Thymus (tissue), 11 donors: ENCODE measurements at regions not wholly inside any gene's neighbourhood (a gene's known extent, or its start where the extent isn't known, plus 50 kb on each side); places are given as distances from the start of the nearest gene placed in this dataset.

Experiments used
- DNase-seq, 9 donors: peaks; one replicate each; pipeline ENCODE4 v3.0.0-alpha.2; 2013; ENCODE audit warnings: low spot score in 9 of 9, low read depth in 6 of 9, missing footprints in 1 of 9
- H3K27ac ChIP-seq, 2 donors: one replicate each; pipeline ENCODE4 v1.5.1; 2013; ENCODE audit warnings: control low read depth in 1 of 2, low read depth in 1 of 2, low read length in 1 of 2, mild to moderate bottlenecking in 1 of 2, moderate library complexity in 1 of 2
- H3K27me3 ChIP-seq, 2 donors: one replicate each; pipeline ENCODE4 v1.5.1; 2013; ENCODE audit warnings: low read length in 1 of 2; ENCODE audit not compliant: control insufficient read depth in 2 of 2, insufficient read depth in 1 of 2
- H3K36me3 ChIP-seq, 2 donors: one replicate each; pipeline ENCODE4 v1.5.1; 2013; ENCODE audit warnings: low read length in 1 of 2, mild to moderate bottlenecking in 1 of 2, moderate library complexity in 1 of 2; ENCODE audit not compliant: control insufficient read depth in 2 of 2, insufficient read depth in 2 of 2
- H3K4me1 ChIP-seq, 2 donors: one replicate each; pipeline ENCODE4 v1.5.1; 2013; ENCODE audit warnings: low read length in 2 of 2; ENCODE audit not compliant: control insufficient read depth in 2 of 2, insufficient read depth in 2 of 2
- H3K4me3 ChIP-seq, 2 donors: one replicate each; pipeline ENCODE4 v1.5.1; 2013; ENCODE audit warnings: low read length in 2 of 2, control low read depth in 1 of 2, mild to moderate bottlenecking in 1 of 2
- H3K9me3 ChIP-seq, 2 donors: one replicate each; pipeline ENCODE4 v1.5.1; 2013; ENCODE audit warnings: low read length in 1 of 2, mild to moderate bottlenecking in 1 of 2; ENCODE audit not compliant: control insufficient read depth in 2 of 2, insufficient read depth in 1 of 2
- WGBS: extraction: QIAGEN DNeasy Blood & Tissue Kit; methylation state at CpG from one replicate; pipeline ENCODE4 v1.1.7; 2013; 5-methylcytosine and 5-hydroxymethylcytosine counted together
- donor health status: healthy.

DNA sequence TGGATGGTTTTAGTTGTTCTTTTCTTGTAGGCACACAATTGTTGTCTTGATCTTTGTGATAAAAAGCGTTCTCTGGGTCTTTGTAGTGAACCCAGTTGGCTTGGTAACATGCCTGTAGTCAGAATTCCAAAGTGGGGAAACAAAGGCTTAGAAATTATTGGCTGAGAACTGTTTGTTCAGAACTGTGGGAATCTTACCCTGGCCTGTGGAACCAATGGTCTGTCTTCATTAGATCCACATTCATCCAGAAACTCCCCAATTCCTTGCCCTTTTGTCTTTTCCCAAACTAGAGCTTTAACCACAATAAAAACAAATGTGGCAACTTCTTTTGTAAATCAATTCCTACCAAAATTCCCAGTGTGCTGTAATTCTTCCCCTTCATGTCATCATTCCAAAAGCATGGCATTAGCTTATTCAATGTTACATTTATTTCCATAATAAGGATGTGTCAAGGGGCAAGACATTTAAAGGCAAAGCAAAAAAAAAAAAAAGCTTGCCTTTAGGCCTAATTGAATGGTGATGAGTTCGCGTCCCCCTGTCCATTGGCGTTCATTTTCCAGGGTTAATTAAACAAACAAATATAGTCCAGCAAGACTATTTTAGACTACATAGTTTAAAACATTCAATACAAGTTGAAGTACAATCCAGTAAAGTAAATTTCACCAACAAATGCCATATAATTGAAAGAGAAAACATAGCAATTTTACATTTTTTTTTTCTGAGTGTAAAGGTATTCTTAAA lies 249.8 kb upstream of the ZNF608 start:
- Histone ChIP-seq H3K4me3 (no peak overlapping the region), H3K36me3 (no peaks in the 10 kb centered on the region), H3K4me1 (no peaks in the 10 kb centered on the region), H3K27me3 (no peaks in the 10 kb centered on the region), H3K9me3 (no peaks in the 10 kb centered on the region), H3K27ac (no peak overlapping the region)
- no peak for DNase-seq
- WGBS: 96% methylated on average over 4 of the region's 4 CpGs

DNA sequence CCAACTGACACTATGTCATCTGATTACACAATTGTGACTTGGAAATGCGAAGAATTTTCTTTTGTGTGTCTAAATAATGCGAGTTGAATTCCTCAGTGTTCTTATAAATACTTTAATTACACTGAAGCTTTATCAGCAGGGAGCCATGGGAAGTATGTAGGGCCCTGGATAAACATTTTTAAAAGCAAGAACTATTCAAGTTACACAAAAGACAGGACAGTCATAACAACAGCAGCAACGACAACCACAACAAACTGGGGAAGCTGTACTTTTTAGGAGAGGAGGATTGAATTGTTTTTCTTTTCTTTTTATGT lies 250.3 kb upstream of the ZNF608 start:
- H3K27me3 ChIP-seq: no peaks in the 10 kb centered on the region
- no peaks in the 10 kb centered on the region for H3K4me1 ChIP-seq
- H3K36me3 ChIP-seq: no peaks in the 10 kb centered on the region
- no peak overlapping the region for H3K4me3 ChIP-seq
- no peak for DNase-seq
- no peak overlapping the region for H3K27ac ChIP-seq
- 96% methylated on average over 3 of the region's 3 CpGs for WGBS
- no peaks in the 10 kb centered on the region for H3K9me3 ChIP-seq

DNA sequence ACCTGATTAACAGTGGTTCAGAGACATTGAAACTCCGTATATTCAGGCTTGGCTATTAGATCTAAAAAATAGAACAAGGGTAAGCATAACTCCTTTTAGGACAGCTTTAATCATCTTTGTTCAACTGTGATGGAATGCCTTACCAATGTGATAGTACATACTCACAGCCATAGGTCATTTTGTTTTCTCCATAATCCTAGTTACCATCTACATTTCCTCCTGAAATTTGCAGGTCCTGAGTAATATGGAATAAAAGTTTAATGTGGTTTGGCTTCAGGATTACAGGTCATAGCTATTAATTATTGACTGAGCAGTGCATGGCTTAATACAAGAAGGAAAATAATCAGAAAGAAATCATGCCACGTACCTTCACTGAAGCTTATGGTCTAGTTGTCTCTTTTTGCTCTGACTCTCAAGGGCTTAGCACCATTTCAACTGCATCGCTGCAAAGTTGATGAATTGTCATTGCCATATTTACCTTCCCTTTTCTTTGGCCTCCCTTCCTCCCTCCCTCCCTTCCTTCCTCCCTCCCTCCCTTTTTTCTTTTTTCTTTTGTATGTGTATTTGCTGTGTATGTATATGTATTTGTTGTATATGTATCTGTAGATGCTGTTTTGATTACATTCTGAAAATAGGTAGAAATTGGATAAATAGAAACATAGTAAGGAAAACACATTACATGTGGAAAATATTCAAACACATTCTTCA lies 250.9 kb upstream of the ZNF608 start:
- Histone ChIP-seq H3K9me3 (no peaks in the 10 kb centered on the region), H3K27ac (no peak overlapping the region), H3K27me3 (no peaks in the 10 kb centered on the region), H3K4me1 (no peaks in the 10 kb centered on the region), H3K4me3 (no peak overlapping the region), H3K36me3 (no peaks in the 10 kb centered on the region)
- WGBS: 96% methylated on average over 3 of the region's 3 CpGs
- DNase-seq: no peak

DNA sequence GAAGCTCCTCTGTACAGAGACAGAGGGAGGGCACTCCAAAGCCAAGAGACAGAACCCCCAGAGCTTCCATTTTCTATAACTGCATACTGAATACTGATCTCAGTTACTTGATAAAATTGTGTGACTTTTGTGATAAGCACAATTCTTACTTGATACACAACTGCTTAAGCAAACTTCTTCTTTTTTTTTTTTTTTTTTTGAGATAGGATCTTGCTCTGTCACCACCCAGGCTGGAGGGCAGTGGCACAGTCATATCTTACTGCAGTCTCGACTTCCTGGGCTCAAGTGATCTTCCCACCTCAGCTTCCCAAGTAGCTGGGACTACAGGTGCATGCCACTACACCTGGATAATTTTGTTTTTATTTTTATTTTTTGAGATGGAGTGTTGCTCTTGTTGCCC lies 252.1 kb upstream of the ZNF608 start:
- Histone ChIP-seq H3K4me1 (no peaks in the 10 kb centered on the region), H3K36me3 (no peaks in the 10 kb centered on the region), H3K9me3 (no peaks in the 10 kb centered on the region), H3K4me3 (no peak overlapping the region), H3K27me3 (no peaks in the 10 kb centered on the region), H3K27ac (no peak overlapping the region)
- no peak for DNase-seq
- WGBS: 81% methylated on average over 1 of the region's 1 CpG

DNA sequence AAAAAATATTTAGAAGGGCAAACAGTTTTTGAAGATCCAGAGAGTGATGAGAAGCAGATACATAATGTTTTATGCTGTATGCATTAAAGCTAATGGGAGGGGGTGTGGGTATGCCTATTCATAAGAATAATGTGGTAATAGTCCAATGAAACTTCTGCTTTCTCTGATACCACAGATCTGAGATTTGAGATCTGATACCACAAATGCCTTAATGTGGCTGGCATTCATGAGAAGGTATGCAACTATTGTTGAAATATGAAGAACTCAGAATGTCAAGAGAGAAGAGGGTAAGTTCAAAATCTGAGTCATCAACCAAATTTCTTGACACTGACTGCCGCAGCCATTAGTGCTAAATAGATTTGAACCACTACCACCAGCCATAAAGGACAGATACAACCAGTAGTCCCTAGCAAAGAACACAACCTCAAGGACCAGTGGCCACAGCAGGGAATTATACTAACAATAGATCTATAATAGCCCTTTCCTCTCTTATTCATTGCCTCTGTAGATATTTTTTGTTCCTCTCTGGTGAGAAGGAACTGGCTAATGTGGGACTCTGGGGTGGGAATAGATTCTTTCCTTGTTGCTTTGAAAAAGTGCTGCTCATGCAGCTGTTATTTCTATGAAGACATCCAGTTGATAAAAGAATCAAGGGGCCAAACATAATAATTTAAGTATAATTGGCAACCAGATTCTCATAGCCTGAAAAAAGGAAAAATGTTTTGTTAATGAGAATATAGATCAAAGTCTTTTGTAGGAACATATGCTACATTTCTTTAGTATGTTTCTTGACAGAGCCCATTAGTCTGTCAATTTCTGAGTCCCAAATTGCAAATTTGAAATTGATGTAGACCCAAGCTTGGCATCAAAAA lies 256.5 kb upstream of the ZNF608 start:
- Histone ChIP-seq H3K27me3 (no peaks in the 10 kb centered on the region), H3K36me3 (no peaks in the 10 kb centered on the region), H3K9me3 (no peaks in the 10 kb centered on the region), H3K4me1 (peaks cover 4 to 14% of the 10 kb centered on the region in 2 donors), H3K27ac (no peak overlapping the region), H3K4me3 (no peak overlapping the region)
- 66% methylated on average over 1 of the region's 1 CpG for WGBS
- DNase-seq: peak in 2 of 9 donors; percentile 6 to 50

DNA sequence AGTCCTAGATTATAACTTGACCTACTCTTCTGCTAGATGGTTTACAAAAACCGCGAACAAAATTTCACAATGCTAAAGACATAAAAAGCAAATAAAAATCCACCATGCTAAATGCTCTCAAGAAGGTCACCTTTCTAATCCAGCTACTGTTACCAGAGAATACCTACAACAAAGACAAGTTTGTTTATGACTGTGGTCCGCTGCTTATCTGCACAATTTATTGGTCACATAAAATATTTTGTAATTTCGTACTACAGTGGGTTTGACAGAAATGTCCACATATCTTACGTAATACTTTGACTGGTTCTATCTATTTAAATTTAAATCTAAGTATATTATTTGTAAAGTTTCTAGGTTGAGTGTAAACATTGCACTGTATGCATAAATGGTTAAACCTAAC lies 257.6 kb upstream of the ZNF608 start:
- no peaks in the 10 kb centered on the region for H3K27me3 ChIP-seq
- WGBS: 98% methylated on average over 5 of the region's 5 CpGs
- H3K9me3 ChIP-seq: no peaks in the 10 kb centered on the region

DNA sequence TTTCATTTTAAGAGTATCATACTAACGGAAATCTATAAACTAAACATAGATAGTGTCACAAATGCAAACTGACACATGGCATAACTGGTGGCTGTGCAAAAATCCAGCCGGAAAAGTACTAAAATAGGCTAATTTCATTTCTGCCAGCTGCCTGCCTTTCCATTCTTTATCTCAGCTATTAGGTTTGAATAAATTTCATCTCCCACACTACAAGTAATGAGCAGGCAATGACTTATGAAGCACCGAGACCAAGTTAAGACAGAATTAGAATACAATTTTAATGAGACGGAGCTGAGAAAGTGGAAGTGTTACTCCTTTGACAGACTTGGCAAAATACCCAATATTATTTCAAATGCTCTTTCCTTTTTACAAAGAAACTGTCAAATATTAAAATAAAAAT lies 258.8 kb upstream of the ZNF608 start:
- peaks cover 4 to 14% of the 10 kb centered on the region in 2 donors for H3K4me1 ChIP-seq
- H3K9me3 ChIP-seq: no peaks in the 10 kb centered on the region
- WGBS: 93% methylated on average over 4 of the region's 4 CpGs
- no peak overlapping the region for H3K27ac ChIP-seq
- H3K27me3 ChIP-seq: no peaks in the 10 kb centered on the region
- no peaks in the 10 kb centered on the region for H3K36me3 ChIP-seq
- no peak overlapping the region for H3K4me3 ChIP-seq
- no peak for DNase-seq

More for the DNA sequence above, 257.6 kb upstream of the ZNF608 start:
- H3K27ac ChIP-seq: no peak overlapping the region
- no peak for DNase-seq
- H3K36me3 ChIP-seq: no peaks in the 10 kb centered on the region
- no peak overlapping the region for H3K4me3 ChIP-seq
- H3K4me1 ChIP-seq: peaks cover 4 to 14% of the 10 kb centered on the region in 2 donors

DNA sequence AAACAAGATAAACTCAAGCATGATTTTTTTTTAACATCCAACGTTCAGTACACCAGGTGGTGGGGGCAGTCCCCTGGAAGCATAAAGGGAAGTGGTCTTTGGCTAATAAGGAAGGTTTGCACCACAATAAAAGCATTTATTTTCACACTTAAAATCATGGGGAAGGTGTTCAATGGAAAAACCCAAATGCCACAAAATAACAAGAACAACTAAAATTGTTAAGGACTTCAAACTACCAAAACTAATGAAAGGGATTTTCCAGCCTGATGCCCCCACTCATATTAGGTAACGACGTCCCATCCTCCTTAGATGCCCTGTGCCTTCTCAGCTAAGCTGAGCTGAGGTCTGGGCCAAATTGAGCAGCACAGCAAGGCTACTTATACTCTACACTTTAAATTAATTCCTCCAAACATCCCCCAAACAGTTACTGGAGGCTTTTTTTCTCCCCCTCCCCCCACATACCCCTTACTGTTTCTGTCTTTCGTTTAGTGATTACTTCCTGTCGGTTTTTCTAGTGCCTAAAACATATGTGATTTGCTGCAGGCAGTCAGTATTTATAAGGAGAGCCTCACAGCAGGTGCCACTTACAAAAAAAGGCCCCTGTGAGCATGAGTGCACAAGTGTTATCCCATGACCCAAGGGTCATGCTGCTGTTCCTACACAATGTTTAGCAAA lies 259.7 kb upstream of the ZNF608 start:
- Histone ChIP-seq H3K27me3 (no peaks in the 10 kb centered on the region), H3K36me3 (no peaks in the 10 kb centered on the region), H3K27ac (peak overlapping the region in 1 of 2 donors; percentile 6), H3K9me3 (no peaks in the 10 kb centered on the region), H3K4me3 (no peak overlapping the region), H3K4me1 (peaks cover 4 to 14% of the 10 kb centered on the region in 2 donors)
- WGBS: 8% methylated on average over 5 of the region's 5 CpGs
- peak in 7 of 9 donors; percentile 20 to 76 (median 35) for DNase-seq
